ENCODE measurements at regions not wholly inside any gene's neighbourhood (a gene's known extent, or its start where the extent isn't known, plus 50 kb on each side); places are given as distances from the start of the nearest gene placed in this dataset.
"Not testable (repeated sequence)": the region's sequence is repeated elsewhere in the genome, so short reads cannot be mapped to it uniquely, and the experiment has no call there.

GRCh38 chr1:241432241-241432640 is 75.2 kb upstream of the RGS7 start:
- Histone ChIP-seq H3K27ac (no peak overlapping the region), H4K20me1 (ENCODE audit: insufficient read depth) (no peaks in the 10 kb centered on the region), H2AFZ (no peak overlapping the region), H3K4me2 (ENCODE audit: unreplicated experiment) (no peak overlapping the region), H3K36me3 (ENCODE audit: low read depth) (no peaks in the 10 kb centered on the region), H3K79me2 (ENCODE audit: insufficient read depth) (no peaks in the 10 kb centered on the region), H3K4me3 (no peak overlapping the region), H3K9me3 (ENCODE audit: low read depth) (no peaks in the 10 kb centered on the region), H3K4me1 (ENCODE audit: insufficient read depth) (no peaks in the 10 kb centered on the region), H3K27me3 (replicated peaks; ENCODE audit: insufficient read depth) (peaks cover 9% of the 10 kb centered on the region), H3K9ac (no peak overlapping the region), H3K9me2 (ENCODE audit: insufficient read depth) (no peaks in the 10 kb centered on the region), H3F3A (ENCODE audit: insufficient read depth) (no peaks in the 10 kb centered on the region)
- in situ Hi-C loops (cut with MboI), result no loop called here
- no peak for TF ChIP-seq EZH2phosphoT487 (IDR thresholded peaks at IDR 0.05; ENCODE audit: insufficient read depth, low read depth)
- WGBS, 2 experiments (ENCODE audit: low coverage in 1 of 2, low lambda C conversion rate in 2 of 2, missing lambda C conversion rate in 2 of 2), result 38 to 53% methylated on average over 4 of the region's 4 CpGs
- DNase-seq, result no peak

- H3K4me3 ChIP-seq; H3K36me3 ChIP-seq (ENCODE audit: low read depth); H3K4me1 ChIP-seq (ENCODE audit: insufficient read depth); H3K9ac ChIP-seq; H3K27ac ChIP-seq; H3K79me2 ChIP-seq (ENCODE audit: insufficient read depth); H3K9me2 ChIP-seq (ENCODE audit: insufficient read depth); H3K4me2 ChIP-seq (ENCODE audit: unreplicated experiment); H4K20me1 ChIP-seq (ENCODE audit: insufficient read depth); H2AFZ ChIP-seq; DNase-seq; H3K9me3 ChIP-seq (ENCODE audit: low read depth); in situ Hi-C loops (cut with MboI); H3F3A ChIP-seq (ENCODE audit: insufficient read depth): not testable (repeated sequence)
- WGBS, 2 experiments (ENCODE audit: low coverage in 1 of 2, low lambda C conversion rate in 2 of 2, missing lambda C conversion rate in 2 of 2), result 68 to 71% methylated on average over 4 of the region's 4 CpGs
- H3K27me3 ChIP-seq (replicated peaks; ENCODE audit: insufficient read depth), result peaks cover 11% of the 10 kb centered on the region
Measured at GRCh38 chr1:241425091-241425490, 68.1 kb upstream of the RGS7 start.

GRCh38 chr1:241424480-241424971 is 67.5 kb upstream of the RGS7 start:
- H4K20me1 ChIP-seq (ENCODE audit: insufficient read depth), result no peaks in the 10 kb centered on the region
- no peak for DNase-seq
- peak overlapping the region; percentile 63 for H3K4me2 ChIP-seq (ENCODE audit: unreplicated experiment)
- no peaks in the 10 kb centered on the region for H3K9me3 ChIP-seq (ENCODE audit: low read depth)
- 51 to 56% methylated on average over 21 of the region's 21 CpGs for WGBS, 2 experiments (ENCODE audit: low coverage in 1 of 2, low lambda C conversion rate in 2 of 2, missing lambda C conversion rate in 2 of 2)
- no peak overlapping the region for H3K9ac ChIP-seq
- no peak overlapping the region for H3K27ac ChIP-seq
- H3K79me2 ChIP-seq (ENCODE audit: insufficient read depth), result no peaks in the 10 kb centered on the region
- TF ChIP-seq EZH2phosphoT487 (IDR thresholded peaks at IDR 0.05; ENCODE audit: insufficient read depth, low read depth), result no peak
- TF ChIP-seq EZH2 (IDR thresholded peaks at IDR 0.05; ENCODE audit: insufficient read depth, poor library complexity, severe bottlenecking), result no peak
- peaks cover 3% of the 10 kb centered on the region for H3K4me1 ChIP-seq (ENCODE audit: insufficient read depth)
- H2AFZ ChIP-seq, result peak overlapping the region; percentile 70
- in situ Hi-C loops (cut with MboI), result no loop called here
- H3K9me2 ChIP-seq (ENCODE audit: insufficient read depth), result no peaks in the 10 kb centered on the region
- no peaks in the 10 kb centered on the region for H3K36me3 ChIP-seq (ENCODE audit: low read depth)
- H3K4me3 ChIP-seq, result peak overlapping the region; percentile 65
- H3F3A ChIP-seq (ENCODE audit: insufficient read depth), result 0 out of 2 replicates have a peak, but pooled peaks cover 8% of the 10 kb centered on the region
- peaks cover 11% of the 10 kb centered on the region for H3K27me3 ChIP-seq (replicated peaks; ENCODE audit: insufficient read depth)

GRCh38 chr1:241423541-241424479 is 66.8 kb upstream of the RGS7 start:
- H4K20me1 ChIP-seq (ENCODE audit: insufficient read depth), result no peaks in the 10 kb centered on the region
- no peaks in the 10 kb centered on the region for H3K36me3 ChIP-seq (ENCODE audit: low read depth)
- no peak overlapping the region for H3K9ac ChIP-seq
- peak overlapping the region; percentile 70 for H2AFZ ChIP-seq
- H3K9me3 ChIP-seq (ENCODE audit: low read depth), result no peaks in the 10 kb centered on the region
- TF ChIP-seq EZH2phosphoT487 (IDR thresholded peaks at IDR 0.05; ENCODE audit: insufficient read depth, low read depth) (peak; percentile 65; the same call in 1 of the 2 replicates), EZH2 (IDR thresholded peaks at IDR 0.05; ENCODE audit: insufficient read depth, poor library complexity, severe bottlenecking) (no peak)
- WGBS, 2 experiments (ENCODE audit: low coverage in 1 of 2, low lambda C conversion rate in 2 of 2, missing lambda C conversion rate in 2 of 2), result 2% methylated on average over 27 to 59 of the region's 61 CpGs
- H3F3A ChIP-seq (ENCODE audit: insufficient read depth), result 0 out of 2 replicates have a peak, but pooled peaks cover 8% of the 10 kb centered on the region
- DNase-seq, result peak; percentile 64
- H3K4me2 ChIP-seq (ENCODE audit: unreplicated experiment), result peak overlapping the region; percentile 63
- H3K79me2 ChIP-seq (ENCODE audit: insufficient read depth), result no peaks in the 10 kb centered on the region
- peak overlapping the region; percentile 65 for H3K4me3 ChIP-seq
- in situ Hi-C loops (cut with MboI), result no loop called here
- peaks cover 11% of the 10 kb centered on the region for H3K27me3 ChIP-seq (replicated peaks; ENCODE audit: insufficient read depth)
- H3K27ac ChIP-seq, result no peak overlapping the region
- no peaks in the 10 kb centered on the region for H3K9me2 ChIP-seq (ENCODE audit: insufficient read depth)
- H3K4me1 ChIP-seq (ENCODE audit: insufficient read depth), result peaks cover 3% of the 10 kb centered on the region
